Ishikawa (cell line): ENCODE measurements at regions not wholly inside any gene's neighbourhood (a gene's known extent, or its start where the extent isn't known, plus 50 kb on each side); places are given as distances from the start of the nearest gene placed in this dataset.

Source experiments
- CEBPB ChIP-seq: IDR thresholded peaks from 2 replicates; pipeline ENCODE4 v1.6.1; 2012
- CREB1 ChIP-seq: IDR thresholded peaks from 2 replicates; pipeline ENCODE4 v1.6.1; 2012; ENCODE audit warnings: low read depth
- EGR1 ChIP-seq: IDR thresholded peaks from 2 replicates; pipeline ENCODE4 v1.6.1; 2012
- EP300 ChIP-seq: IDR thresholded peaks from 2 replicates; pipeline ENCODE4 v1.6.1; 2012; ENCODE audit warnings: borderline replicate concordance
- FOXM1 ChIP-seq: IDR thresholded peaks from 2 replicates; pipeline ENCODE4 v1.6.1; 2012; ENCODE audit warnings: low read depth, borderline replicate concordance
- NFIC ChIP-seq: IDR thresholded peaks from 2 replicates; pipeline ENCODE4 v1.6.1; 2012
- RAD21 ChIP-seq: IDR thresholded peaks from 2 replicates; pipeline ENCODE4 v1.6.1; 2012; ENCODE audit warnings: low read depth
- TAF1 ChIP-seq: IDR thresholded peaks from 2 replicates; pipeline ENCODE4 v1.6.1; 2012; ENCODE audit warnings: low read depth, mild to moderate bottlenecking
- TCF12 ChIP-seq: IDR thresholded peaks from 2 replicates; pipeline ENCODE4 v1.6.1; 2012; ENCODE audit warnings: low read depth
- TEAD4 ChIP-seq: IDR thresholded peaks from 2 replicates; pipeline ENCODE4 v1.6.1; 2012
- YY1 ChIP-seq: IDR thresholded peaks from 2 replicates; pipeline ENCODE4 v1.6.1; 2012; ENCODE audit warnings: low read depth
- ZBTB7A ChIP-seq: IDR thresholded peaks from 2 replicates; pipeline ENCODE4 v1.6.1; 2012; ENCODE audit warnings: low read depth
- TF ChIP-seq, protein P1 (sequence below): IDR thresholded peaks from 2 replicates; pipeline ENCODE4 v1.6.1; 2012
- TF ChIP-seq, protein P2 (sequence below): IDR thresholded peaks from 2 replicates; pipeline ENCODE4 v1.6.1; 2012; ENCODE audit warnings: low read depth, mild to moderate bottlenecking
- TF ChIP-seq, protein P3 (sequence below): IDR thresholded peaks from 2 replicates; pipeline ENCODE4 v1.6.1; 2012

DNA sequence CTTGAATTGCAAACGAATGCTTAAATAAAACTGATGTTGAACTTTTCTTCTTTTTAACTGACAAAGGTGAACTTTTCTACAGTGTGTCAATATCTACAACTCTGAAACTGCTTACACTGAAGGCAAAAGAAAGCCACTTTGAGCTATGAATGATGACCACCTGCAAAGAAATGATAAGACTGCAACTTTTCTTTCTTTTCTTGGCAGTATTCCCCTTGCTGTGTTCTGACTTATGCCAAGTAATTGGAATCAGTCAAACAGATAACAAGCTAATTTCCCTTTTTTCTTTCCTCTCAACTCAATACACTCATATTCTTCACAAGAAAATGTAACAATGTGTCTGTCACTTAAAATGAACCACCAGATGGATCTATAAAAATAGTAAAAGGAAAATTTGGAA, 588.1 kb upstream of the BRINP3 start:
- TF ChIP-seq, protein P1, sequence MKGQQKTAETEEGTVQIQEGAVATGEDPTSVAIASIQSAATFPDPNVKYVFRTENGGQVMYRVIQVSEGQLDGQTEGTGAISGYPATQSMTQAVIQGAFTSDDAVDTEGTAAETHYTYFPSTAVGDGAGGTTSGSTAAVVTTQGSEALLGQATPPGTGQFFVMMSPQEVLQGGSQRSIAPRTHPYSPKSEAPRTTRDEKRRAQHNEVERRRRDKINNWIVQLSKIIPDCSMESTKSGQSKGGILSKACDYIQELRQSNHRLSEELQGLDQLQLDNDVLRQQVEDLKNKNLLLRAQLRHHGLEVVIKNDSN = no peak
- TF ChIP-seq TAF1 (no peak), EP300 (no peak), RAD21 (no peak), TCF12 (no peak), CEBPB (no peak), ZBTB7A (no peak), CREB1 (no peak), YY1 (no peak), FOXM1 (no peak), NFIC (no peak), TEAD4 (no peak), EGR1 (no peak)
- TF ChIP-seq, protein P2, sequence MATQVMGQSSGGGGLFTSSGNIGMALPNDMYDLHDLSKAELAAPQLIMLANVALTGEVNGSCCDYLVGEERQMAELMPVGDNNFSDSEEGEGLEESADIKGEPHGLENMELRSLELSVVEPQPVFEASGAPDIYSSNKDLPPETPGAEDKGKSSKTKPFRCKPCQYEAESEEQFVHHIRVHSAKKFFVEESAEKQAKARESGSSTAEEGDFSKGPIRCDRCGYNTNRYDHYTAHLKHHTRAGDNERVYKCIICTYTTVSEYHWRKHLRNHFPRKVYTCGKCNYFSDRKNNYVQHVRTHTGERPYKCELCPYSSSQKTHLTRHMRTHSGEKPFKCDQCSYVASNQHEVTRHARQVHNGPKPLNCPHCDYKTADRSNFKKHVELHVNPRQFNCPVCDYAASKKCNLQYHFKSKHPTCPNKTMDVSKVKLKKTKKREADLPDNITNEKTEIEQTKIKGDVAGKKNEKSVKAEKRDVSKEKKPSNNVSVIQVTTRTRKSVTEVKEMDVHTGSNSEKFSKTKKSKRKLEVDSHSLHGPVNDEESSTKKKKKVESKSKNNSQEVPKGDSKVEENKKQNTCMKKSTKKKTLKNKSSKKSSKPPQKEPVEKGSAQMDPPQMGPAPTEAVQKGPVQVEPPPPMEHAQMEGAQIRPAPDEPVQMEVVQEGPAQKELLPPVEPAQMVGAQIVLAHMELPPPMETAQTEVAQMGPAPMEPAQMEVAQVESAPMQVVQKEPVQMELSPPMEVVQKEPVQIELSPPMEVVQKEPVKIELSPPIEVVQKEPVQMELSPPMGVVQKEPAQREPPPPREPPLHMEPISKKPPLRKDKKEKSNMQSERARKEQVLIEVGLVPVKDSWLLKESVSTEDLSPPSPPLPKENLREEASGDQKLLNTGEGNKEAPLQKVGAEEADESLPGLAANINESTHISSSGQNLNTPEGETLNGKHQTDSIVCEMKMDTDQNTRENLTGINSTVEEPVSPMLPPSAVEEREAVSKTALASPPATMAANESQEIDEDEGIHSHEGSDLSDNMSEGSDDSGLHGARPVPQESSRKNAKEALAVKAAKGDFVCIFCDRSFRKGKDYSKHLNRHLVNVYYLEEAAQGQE = no peak
- TF ChIP-seq, protein P3, sequence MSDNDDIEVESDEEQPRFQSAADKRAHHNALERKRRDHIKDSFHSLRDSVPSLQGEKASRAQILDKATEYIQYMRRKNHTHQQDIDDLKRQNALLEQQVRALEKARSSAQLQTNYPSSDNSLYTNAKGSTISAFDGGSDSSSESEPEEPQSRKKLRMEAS = no peak

DNA sequence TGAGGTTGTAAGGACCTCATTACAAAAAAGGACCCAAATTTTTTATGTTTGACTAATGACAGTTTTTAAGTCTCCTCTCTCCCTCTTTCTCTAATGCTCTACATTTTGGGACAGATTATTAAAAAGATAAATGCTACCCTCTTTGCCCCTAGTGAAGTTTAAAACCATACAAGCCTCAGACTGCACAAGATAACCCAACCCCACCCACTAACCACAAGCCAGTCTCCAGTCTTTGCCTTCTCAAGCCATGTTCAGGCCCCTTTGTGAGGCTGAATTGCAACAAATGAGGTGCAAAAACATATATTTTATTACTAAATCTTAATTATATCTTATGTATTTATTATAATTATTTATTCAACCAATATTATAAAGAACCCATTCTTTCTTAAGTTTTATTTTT, 597.2 kb upstream of the BRINP3 start:
- TF ChIP-seq CEBPB (no peak), TCF12 (no peak)
- TF ChIP-seq, protein P1 = no peak

DNA sequence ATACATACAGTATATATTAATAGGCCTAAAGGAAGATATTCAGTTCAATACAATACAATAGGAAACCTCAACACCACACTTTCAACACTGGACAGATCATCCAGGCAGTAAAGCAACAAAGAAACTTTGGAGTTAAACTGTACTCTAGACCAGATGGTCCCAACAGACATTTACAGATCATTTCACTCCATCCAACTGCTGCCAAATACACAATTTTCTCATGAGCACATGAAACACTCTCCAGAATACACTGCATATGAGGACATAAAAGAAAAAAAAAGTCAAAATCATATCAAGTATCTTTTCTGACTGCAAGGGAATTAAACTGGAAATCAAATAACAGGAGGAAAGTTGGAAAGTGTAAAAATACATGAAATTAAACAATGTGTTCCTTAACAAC, 607.5 kb upstream of the BRINP3 start:
- no peak for TF ChIP-seq YY1

DNA sequence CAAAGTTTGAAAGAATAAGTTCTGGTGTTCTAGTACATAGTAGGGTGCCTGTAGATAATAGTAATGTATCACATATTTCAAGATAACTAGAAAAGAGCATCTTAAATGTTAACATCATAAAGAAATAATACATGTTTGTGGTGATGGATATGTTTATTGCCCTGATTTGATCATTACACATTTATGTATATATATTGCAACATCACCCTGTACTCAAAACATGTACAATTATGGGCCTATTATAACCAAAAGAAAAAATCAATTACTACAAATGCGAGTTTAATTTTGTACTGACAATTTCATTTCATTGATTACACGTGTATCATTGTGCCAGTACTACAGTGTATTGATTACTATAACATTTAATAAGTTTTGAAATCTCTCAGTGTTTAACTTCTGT, 609.2 kb upstream of the BRINP3 start:
- TF ChIP-seq EGR1 (no peak), FOXM1 (no peak), TAF1 (no peak), NFIC (no peak), RAD21 (no peak), TCF12 (no peak), CEBPB (no peak), TEAD4 (no peak), YY1 (no peak)
- TF ChIP-seq, protein P1 = no peak

DNA sequence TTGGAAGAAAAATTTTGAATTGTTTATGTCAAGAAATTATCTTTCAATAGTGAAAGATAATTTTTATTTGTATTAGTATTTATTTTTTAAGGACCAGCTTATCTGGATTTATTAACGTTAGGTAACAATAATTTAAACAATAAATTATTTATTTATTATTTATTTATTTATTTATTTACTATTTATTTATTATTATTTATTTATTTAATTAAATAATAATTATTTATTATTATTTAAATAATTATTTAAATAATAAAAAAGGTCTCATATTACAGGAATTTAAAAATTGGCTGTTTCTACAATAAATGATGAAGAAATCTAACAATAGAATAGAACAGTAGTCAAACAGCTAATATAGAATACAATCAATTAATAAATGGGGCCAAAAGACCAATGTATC, 618.7 kb upstream of the BRINP3 start:
- TF ChIP-seq ZBTB7A = no peak
- no peak for TF ChIP-seq EGR1
- no peak for TF ChIP-seq EP300
- TF ChIP-seq NFIC = no peak

DNA sequence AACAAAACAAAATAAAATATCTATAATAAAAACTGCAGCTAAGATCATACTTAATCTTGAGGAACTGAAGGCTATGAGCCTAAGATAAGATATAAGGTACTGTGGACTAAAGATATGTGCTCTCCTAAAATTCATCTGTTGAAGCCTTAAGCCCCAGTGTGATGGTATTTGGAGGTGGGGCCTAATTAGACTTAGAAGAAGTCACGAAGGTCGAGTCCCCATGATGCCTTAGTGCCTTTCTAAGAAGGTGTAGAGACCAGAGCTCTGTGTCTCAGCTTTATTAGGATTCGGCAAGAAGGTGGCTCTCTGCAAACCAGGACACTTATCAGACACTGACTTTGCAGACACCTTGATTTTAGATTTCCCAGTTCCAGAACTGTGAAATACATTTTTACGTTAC, 622.0 kb upstream of the BRINP3 start:
- TF ChIP-seq YY1 (no peak), CEBPB (no peak), TAF1 (no peak), EP300 (no peak)
- TF ChIP-seq, protein P1 = no peak

DNA sequence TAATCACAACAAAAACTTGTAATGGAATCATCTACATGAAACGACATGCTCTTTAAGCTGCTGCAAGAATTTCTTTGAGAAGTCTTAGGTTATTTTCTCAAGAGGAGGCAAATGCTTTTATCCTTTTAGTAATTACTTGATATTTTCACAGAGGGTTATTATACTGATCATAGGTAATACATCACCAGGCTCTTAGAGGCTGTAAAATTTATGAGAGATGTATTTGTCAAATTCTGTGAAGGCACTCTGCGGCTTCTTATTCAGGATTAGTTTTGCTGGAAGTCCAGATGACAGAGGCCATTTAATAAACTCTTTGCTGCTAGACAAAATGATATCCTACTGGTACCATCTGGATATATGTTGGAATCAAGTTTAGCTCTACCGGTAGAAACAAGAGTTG, 624.3 kb upstream of the BRINP3 start:
- TF ChIP-seq TAF1 = no peak
- TF ChIP-seq ZBTB7A = no peak
- TF ChIP-seq, protein P2 = no peak
